OCI-LY3 (cell line): ENCODE measurements at regions not wholly inside any gene's neighbourhood (a gene's known extent, or its start where the extent isn't known, plus 50 kb on each side); places are given as distances from the start of the nearest gene placed in this dataset.
"Not testable (repeated sequence)": the region's sequence is repeated elsewhere in the genome, so short reads cannot be mapped to it uniquely, and the experiment has no call there.

Experiments used
- EZH2phosphoT487 ChIP-seq: fragments of 200-600 bp; shearing (Covaris generic); IDR thresholded peaks from 2 replicates; pipeline ENCODE4 v1.6.1; 2018; ENCODE audit warnings: antibody characterized with exemption, mixed run types, low read depth
- TF ChIP-seq, protein P1 (sequence below): fragments of 200-600, 300-600 bp; sonication (generic); IDR thresholded peaks from 2 replicates; pipeline ENCODE4 v1.5.1; 2014; ENCODE audit warnings: antibody characterized with exemption, low read length, low read depth

DNA sequence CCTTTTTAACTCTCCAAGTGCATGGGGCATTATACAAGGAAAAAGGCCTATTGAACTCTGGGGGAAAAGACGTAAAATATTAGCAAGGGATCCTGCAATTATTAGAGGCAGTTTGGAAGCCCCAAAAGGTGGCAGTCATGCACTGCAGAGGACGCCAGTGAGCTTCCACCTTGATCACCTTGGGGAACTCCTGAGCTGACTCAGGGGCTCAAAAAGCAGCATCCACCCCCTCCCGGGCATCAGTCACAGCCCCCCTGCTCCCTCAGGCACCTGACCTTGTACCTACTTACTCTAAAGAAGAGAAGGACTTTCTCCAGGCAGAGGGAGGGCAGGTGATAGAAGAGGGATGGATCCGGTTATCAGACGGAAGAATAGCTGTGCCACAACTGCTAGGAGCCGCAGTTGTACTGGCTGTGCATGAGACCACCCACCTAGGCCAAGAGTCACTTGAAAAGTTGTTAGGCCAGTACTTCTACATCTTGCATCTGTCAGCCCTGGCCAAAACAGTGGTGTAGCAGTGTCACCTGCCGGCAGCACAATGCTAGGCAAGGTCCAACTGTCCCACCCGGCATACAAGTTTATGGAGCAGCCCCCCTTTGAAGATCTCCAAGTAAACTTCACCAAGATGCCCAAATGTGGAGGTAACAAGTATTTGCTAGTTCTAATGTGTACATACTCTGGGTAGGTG lies 601.6 kb downstream of the UQCRFS1 start:
- TF ChIP-seq, protein P1, sequence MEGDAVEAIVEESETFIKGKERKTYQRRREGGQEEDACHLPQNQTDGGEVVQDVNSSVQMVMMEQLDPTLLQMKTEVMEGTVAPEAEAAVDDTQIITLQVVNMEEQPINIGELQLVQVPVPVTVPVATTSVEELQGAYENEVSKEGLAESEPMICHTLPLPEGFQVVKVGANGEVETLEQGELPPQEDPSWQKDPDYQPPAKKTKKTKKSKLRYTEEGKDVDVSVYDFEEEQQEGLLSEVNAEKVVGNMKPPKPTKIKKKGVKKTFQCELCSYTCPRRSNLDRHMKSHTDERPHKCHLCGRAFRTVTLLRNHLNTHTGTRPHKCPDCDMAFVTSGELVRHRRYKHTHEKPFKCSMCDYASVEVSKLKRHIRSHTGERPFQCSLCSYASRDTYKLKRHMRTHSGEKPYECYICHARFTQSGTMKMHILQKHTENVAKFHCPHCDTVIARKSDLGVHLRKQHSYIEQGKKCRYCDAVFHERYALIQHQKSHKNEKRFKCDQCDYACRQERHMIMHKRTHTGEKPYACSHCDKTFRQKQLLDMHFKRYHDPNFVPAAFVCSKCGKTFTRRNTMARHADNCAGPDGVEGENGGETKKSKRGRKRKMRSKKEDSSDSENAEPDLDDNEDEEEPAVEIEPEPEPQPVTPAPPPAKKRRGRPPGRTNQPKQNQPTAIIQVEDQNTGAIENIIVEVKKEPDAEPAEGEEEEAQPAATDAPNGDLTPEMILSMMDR = not testable (repeated sequence)
- not testable (repeated sequence) for TF ChIP-seq EZH2phosphoT487
